Neural progenitor cell (in vitro differentiated cells): ENCODE measurements at regions not wholly inside any gene's neighbourhood (a gene's known extent, or its start where the extent isn't known, plus 50 kb on each side); places are given as distances from the start of the nearest gene placed in this dataset.
"Not testable (repeated sequence)": the region's sequence is repeated elsewhere in the genome, so short reads cannot be mapped to it uniquely, and the experiment has no call there.

Source experiments
- DNase-seq: peaks from one replicate; pipeline ENCODE4 v3.0.0-alpha.2; 2016; ENCODE audit warnings: low spot score
- H2AFZ ChIP-seq: fragments of 200-600 bp; sonication (generic); replicated peaks from 2 replicates; pipeline ENCODE4 v1.6.1; 2016; ENCODE audit warnings: antibody characterized with exemption
- H3F3A ChIP-seq: fragments of 200-600 bp; sonication (generic); 2 replicates; pipeline ENCODE4 v1.6.1; 2016; ENCODE audit warnings: antibody characterized with exemption, low read depth
- H3K27ac ChIP-seq: fragments of 200-600 bp; sonication (generic); 2 replicates; pipeline ENCODE4 v1.5.1; 2016; ENCODE audit warnings: mild to moderate bottlenecking
- H3K27me3 ChIP-seq: fragments of 200-600 bp; sonication (generic); 2 replicates; pipeline ENCODE4 v1.6.1; 2016; ENCODE audit warnings: mild to moderate bottlenecking, moderate library complexity
- H3K36me3 ChIP-seq: fragments of 200-600 bp; sonication (generic); 2 replicates; pipeline ENCODE4 v1.5.1; 2016
- H3K4me1 ChIP-seq: fragments of 200-600 bp; sonication (generic); 2 replicates; pipeline ENCODE4 v1.6.1; 2016; ENCODE audit warnings: mixed run types
- H3K4me2 ChIP-seq: fragments of 200-600 bp; sonication (generic); 2 replicates; pipeline ENCODE4 v1.6.1; 2016
- H3K4me3 ChIP-seq: fragments of 200-600 bp; sonication (generic); 2 replicates; pipeline ENCODE4 v1.5.1; 2016
- H3K79me2 ChIP-seq: fragments of 200-600 bp; sonication (generic); 2 replicates; pipeline ENCODE4 v1.6.1; 2016; ENCODE audit warnings: low read depth
- H3K9ac ChIP-seq: fragments of 200-600 bp; sonication (generic); 2 replicates; pipeline ENCODE4 v1.6.1; 2016
- H3K9me3 ChIP-seq: fragments of 200-600 bp; sonication (generic); 2 replicates; pipeline ENCODE4 v1.5.1; 2016; ENCODE audit warnings: low read depth
- H4K20me1 ChIP-seq: fragments of 200-600 bp; sonication (generic); 2 replicates; pipeline ENCODE4 v1.6.1; 2016; ENCODE audit warnings: low read depth
- H3K27ac Mint-ChIP-seq: 3 replicates; pipeline ENCODE4 v1.8.0; 2021; ENCODE audit warnings: mixed read lengths
- H3K27me3 Mint-ChIP-seq: 2 replicates; pipeline ENCODE4 v1.8.0; 2022; ENCODE audit warnings: low read depth, mild to moderate bottlenecking, inconsistent platforms, moderate library complexity, mixed read lengths; ENCODE audit not compliant: insufficient read depth
- H3K36me3 Mint-ChIP-seq: 3 replicates; pipeline ENCODE4 v1.8.0; 2021; ENCODE audit warnings: mixed read lengths
- H3K4me1 Mint-ChIP-seq: 3 replicates; pipeline ENCODE4 v1.8.0; 2021; ENCODE audit warnings: mixed read lengths
- H3K4me3 Mint-ChIP-seq: 3 replicates; pipeline ENCODE4 v1.8.0; 2021; ENCODE audit warnings: mild to moderate bottlenecking, moderate library complexity, mixed read lengths
- H3K9me3 Mint-ChIP-seq: 3 replicates; pipeline ENCODE4 v1.8.0; 2020; ENCODE audit warnings: mixed read lengths
- EZH2 ChIP-seq: fragments of 200-600 bp; sonication (generic); IDR thresholded peaks from 2 replicates; pipeline ENCODE4 v1.6.1; 2017; ENCODE audit warnings: antibody characterized with exemption, mild to moderate bottlenecking, moderate library complexity
- EZH2phosphoT487 ChIP-seq: fragments of 200-600 bp; sonication (generic); IDR thresholded peaks from 2 replicates; pipeline ENCODE4 v1.6.1; 2017; ENCODE audit warnings: antibody characterized with exemption
- TF ChIP-seq, protein P1 (sequence below): fragments of 200-600 bp; sonication (generic); IDR thresholded peaks from 2 replicates; pipeline ENCODE4 v1.5.1; 2017; ENCODE audit warnings: antibody characterized with exemption, mild to moderate bottlenecking

DNA sequence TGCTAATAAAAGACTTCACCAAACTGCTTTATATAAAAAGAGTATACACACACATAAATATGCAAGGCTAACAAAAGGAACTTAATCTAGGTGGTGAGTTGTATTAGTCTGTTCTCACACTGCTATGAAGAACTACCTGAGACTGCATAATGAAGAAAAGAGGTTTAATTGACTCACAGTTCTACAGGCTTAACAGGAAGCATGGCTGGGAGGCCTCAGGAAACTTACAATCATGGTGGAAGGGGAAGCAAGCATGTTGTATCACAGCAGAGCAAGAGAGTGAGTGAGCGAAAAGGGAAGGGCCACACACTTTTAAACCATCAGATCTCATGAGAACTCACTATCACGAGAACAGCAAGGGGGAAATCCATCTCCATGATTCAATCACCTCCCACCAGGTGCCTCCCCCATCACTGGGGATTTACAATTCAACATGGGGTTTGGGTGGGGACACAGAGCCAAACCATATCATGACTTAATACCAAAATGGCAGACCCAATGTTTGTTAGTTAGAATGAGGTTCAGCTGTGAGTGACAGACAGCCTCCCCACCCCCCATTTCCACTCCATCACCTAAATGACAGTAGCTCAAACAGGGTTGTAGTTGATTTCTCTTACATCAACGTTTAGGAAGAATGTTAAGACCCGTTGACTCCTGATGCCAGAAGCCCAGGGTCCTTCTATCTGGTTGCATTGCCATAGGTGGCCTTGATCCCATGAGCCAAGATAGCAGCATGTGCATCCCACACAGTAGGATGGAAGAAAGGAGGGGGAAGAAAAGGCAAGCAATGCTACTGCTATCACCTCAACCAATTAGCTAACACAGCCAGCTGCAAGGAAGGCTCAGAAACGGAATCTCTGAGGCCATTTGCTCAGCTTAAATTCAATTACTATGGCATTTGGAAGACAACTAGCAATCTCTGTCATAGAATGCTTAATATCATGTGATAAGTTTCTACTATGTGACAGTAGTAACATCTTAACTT is 77.0 kb downstream of the CCDC71L start:
- no peak for TF ChIP-seq EZH2
- TF ChIP-seq, protein P1, sequence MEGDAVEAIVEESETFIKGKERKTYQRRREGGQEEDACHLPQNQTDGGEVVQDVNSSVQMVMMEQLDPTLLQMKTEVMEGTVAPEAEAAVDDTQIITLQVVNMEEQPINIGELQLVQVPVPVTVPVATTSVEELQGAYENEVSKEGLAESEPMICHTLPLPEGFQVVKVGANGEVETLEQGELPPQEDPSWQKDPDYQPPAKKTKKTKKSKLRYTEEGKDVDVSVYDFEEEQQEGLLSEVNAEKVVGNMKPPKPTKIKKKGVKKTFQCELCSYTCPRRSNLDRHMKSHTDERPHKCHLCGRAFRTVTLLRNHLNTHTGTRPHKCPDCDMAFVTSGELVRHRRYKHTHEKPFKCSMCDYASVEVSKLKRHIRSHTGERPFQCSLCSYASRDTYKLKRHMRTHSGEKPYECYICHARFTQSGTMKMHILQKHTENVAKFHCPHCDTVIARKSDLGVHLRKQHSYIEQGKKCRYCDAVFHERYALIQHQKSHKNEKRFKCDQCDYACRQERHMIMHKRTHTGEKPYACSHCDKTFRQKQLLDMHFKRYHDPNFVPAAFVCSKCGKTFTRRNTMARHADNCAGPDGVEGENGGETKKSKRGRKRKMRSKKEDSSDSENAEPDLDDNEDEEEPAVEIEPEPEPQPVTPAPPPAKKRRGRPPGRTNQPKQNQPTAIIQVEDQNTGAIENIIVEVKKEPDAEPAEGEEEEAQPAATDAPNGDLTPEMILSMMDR: no peak
- TF ChIP-seq EZH2phosphoT487: no peak
- no peaks in the 10 kb centered on the region for H4K20me1 ChIP-seq
- H3K4me2 ChIP-seq: no peak overlapping the region
- Mint-ChIP-seq H3K27me3 (no peaks in the 10 kb centered on the region), H3K4me1 (peaks cover 2% of the 10 kb centered on the region), H3K9me3 (no peaks in the 10 kb centered on the region), H3K4me3 (no peak overlapping the region), H3K36me3 (no peaks in the 10 kb centered on the region), H3K27ac (no peak overlapping the region)
- H3K27ac ChIP-seq: no peak overlapping the region
- H3K9me3 ChIP-seq: no peaks in the 10 kb centered on the region
- no peak for DNase-seq
- H3K4me1 ChIP-seq: peaks cover 6% of the 10 kb centered on the region
- H2AFZ ChIP-seq: no peak overlapping the region
- H3K36me3 ChIP-seq: no peaks in the 10 kb centered on the region
- no peaks in the 10 kb centered on the region for H3K27me3 ChIP-seq
- no peaks in the 10 kb centered on the region for H3F3A ChIP-seq
- H3K4me3 ChIP-seq: no peak overlapping the region
- no peaks in the 10 kb centered on the region for H3K79me2 ChIP-seq
- H3K9ac ChIP-seq: no peak overlapping the region

DNA sequence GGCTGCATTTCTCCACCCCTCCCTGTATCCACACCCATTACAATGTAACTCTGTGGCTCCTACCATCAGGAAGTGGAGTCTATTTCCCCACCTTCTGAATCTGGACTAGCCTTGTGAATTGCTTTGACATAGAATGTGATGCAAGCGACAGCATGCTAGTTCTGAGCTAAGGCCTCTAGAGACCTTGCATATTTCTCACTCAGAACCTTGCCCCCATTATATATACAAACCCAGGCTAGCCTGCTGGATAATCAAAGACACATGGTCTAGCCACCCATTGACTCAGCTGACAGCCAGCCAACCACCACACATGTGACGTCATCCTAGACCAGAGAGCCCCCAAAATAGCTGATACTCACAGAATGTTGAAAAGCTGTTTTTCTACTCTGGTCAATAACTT is 77.9 kb downstream of the CCDC71L start:
- peaks cover 2% of the 10 kb centered on the region for H3K4me1 Mint-ChIP-seq
- Histone ChIP-seq H3K4me2 (no peak overlapping the region), H2AFZ (no peak overlapping the region), H3K4me1 (peaks cover 6% of the 10 kb centered on the region), H3K9ac (no peak overlapping the region), H3K36me3 (no peaks in the 10 kb centered on the region), H3K27ac (no peak overlapping the region), H3K27me3 (no peaks in the 10 kb centered on the region), H3K4me3 (no peak overlapping the region), H4K20me1 (no peaks in the 10 kb centered on the region), H3K9me3 (no peaks in the 10 kb centered on the region), H3K79me2 (no peaks in the 10 kb centered on the region), H3F3A (no peaks in the 10 kb centered on the region)
- no peak for DNase-seq
- H3K4me3 Mint-ChIP-seq: no peak overlapping the region
- TF ChIP-seq EZH2 (no peak), EZH2phosphoT487 (no peak)
- TF ChIP-seq, protein P1: no peak
- H3K27me3 Mint-ChIP-seq: no peaks in the 10 kb centered on the region
- no peaks in the 10 kb centered on the region for H3K9me3 Mint-ChIP-seq
- H3K36me3 Mint-ChIP-seq: no peaks in the 10 kb centered on the region
- no peak overlapping the region for H3K27ac Mint-ChIP-seq

DNA sequence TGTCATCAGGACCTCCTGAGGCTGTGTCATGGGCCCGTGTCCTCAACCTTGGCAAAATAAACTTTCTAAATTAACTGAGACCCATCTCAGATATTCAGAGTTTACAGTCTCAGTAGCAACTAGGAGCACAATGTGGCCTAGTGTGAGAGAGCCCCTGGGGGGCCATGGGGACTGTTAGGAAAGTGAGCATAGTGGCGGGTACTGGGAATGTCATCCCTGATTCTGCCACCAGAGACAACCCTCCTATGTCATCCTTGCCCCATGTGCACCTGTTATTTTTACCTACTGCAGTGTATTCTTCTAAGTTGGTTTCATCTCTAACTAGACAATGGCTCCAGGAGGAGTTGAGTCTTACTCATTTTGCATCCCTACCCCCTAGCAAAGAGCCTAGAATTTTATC is 78.6 kb downstream of the CCDC71L start:
- H3K4me1 ChIP-seq: peaks cover 6% of the 10 kb centered on the region
- H3K79me2 ChIP-seq: no peaks in the 10 kb centered on the region
- no peaks in the 10 kb centered on the region for H3K9me3 ChIP-seq
- Mint-ChIP-seq H3K9me3 (no peaks in the 10 kb centered on the region), H3K27me3 (no peaks in the 10 kb centered on the region), H3K27ac (no peak overlapping the region), H3K4me3 (no peak overlapping the region), H3K4me1 (peaks cover 2% of the 10 kb centered on the region), H3K36me3 (no peaks in the 10 kb centered on the region)
- no peak for DNase-seq
- no peaks in the 10 kb centered on the region for H3F3A ChIP-seq
- no peaks in the 10 kb centered on the region for H4K20me1 ChIP-seq
- no peak overlapping the region for H2AFZ ChIP-seq
- H3K27ac ChIP-seq: no peak overlapping the region
- no peaks in the 10 kb centered on the region for H3K27me3 ChIP-seq
- H3K9ac ChIP-seq: no peak overlapping the region
- no peaks in the 10 kb centered on the region for H3K36me3 ChIP-seq
- no peak overlapping the region for H3K4me2 ChIP-seq
- TF ChIP-seq EZH2phosphoT487 (no peak), EZH2 (no peak)
- TF ChIP-seq, protein P1: no peak
- H3K4me3 ChIP-seq: no peak overlapping the region

DNA sequence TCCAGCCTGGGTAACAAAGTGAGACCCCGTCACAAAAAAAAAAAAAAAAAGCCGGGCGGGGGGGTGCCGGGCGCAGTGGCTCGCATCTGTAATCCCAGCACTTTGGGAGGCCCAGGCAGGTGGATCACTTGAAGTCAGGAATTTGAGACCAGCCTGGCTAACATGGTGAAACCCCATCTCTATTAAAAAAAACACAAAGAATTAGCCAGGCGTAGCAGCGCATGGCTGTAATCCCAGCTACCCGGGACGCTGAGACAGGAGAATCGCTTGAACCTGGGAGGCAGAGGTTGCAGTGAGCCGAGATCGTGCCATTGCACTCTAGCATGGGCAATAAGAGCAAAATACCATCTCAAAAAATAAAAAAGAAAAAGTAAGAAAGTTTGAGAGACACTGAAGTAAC is 81.9 kb downstream of the CCDC71L start:
- not testable (repeated sequence) for H3K9me3 ChIP-seq, H3K27me3 ChIP-seq, H2AFZ ChIP-seq, H3K9me3 Mint-ChIP-seq, H3K4me3 Mint-ChIP-seq, H3K36me3 Mint-ChIP-seq, H3K4me3 ChIP-seq, H3K27ac Mint-ChIP-seq, H3K9ac ChIP-seq, H3K4me1 ChIP-seq, DNase-seq, H3K79me2 ChIP-seq, H3K4me2 ChIP-seq, H4K20me1 ChIP-seq, H3K36me3 ChIP-seq, H3K4me1 Mint-ChIP-seq, H3K27me3 Mint-ChIP-seq, H3K27ac ChIP-seq, H3F3A ChIP-seq
